Pancreas (tissue), 10 donors: ENCODE measurements at regions not wholly inside any gene's neighbourhood (a gene's known extent, or its start where the extent isn't known, plus 50 kb on each side); places are given as distances from the start of the nearest gene placed in this dataset.

ENCODE experiments used
- ATAC-seq, 4 donors: fragments of 200-7000 bp; cut with Tn5 transposase; one replicate each; pipeline versions ENCODE4 v1.8.0 to v1.9.1; 2020; ENCODE audit warnings: mild to moderate bottlenecking in 4 of 4, moderate library complexity in 4 of 4
- DNase-seq, 6 donors: peaks; one replicate each; pipeline ENCODE4 v3.0.0-alpha.2; 2020
- FAIRE-seq: peaks from 2 replicates; lab custom pipeline; 2012; peaks lifted over from hg19 to GRCh38; lab: Jason Lieb, UNC
- H3K27ac ChIP-seq, 4 donors: fragments of 200-600 bp; sonication (generic); 1 replicate in 3 of 4; 2 replicates in 1 of 4; pipeline versions ENCODE4 v1.5.0 to v1.8.0; 2020
- H3K27me3 ChIP-seq, 4 donors: fragments of 200-600 bp; one replicate each; pipeline ENCODE4 v1.8.0; 2021
- H3K36me3 ChIP-seq, 3 donors: fragments of 200-600 bp; sonication (generic) in 1 of 3; one replicate each; pipeline versions ENCODE4 v1.5.0 to v1.8.0; 2020 to 2021
- H3K4me1 ChIP-seq, 3 donors: fragments of 200-600 bp; one replicate each; pipeline ENCODE4 v1.8.0; 2021
- H3K4me3 ChIP-seq, 4 donors: fragments of 200-600 bp; sonication (generic) in 2 of 4; one replicate each; pipeline versions ENCODE4 v1.5.0 to v1.8.0; 2020 to 2021
- H3K9me3 ChIP-seq, 4 donors: fragments of 200-600 bp; one replicate each; pipeline ENCODE4 v1.8.0; 2021
- WGBS, 2 donors: extraction: QIAGEN DNeasy Blood & Tissue Kit; methylation state at CpG; one replicate each; pipeline ENCODE4 v1.1.7; 2013; 5-methylcytosine and 5-hydroxymethylcytosine counted together
- intact Hi-C, 3 donors: fragments of 100-400 bp; cut with DNase I; formaldehyde crosslinking; loops; one replicate each; pipeline versions ENCODE4 v1.11.1 to v1.14.2; 2022
- TF ChIP-seq, protein P1 (sequence below), 4 donors: fragments of 200-600 bp; sonication (generic) in 3 of 4; IDR thresholded peaks; one replicate each; pipeline versions ENCODE4 v1.5.0 to v1.8.0; 2021; ENCODE audit warnings: antibody characterized with exemption in 4 of 4
- donor health status: healthy with polysubstance abuse.
- donor health status: DM: no; HTN: no; CAD: no; lungs with moderate emphysema.
- donor health status: DM: no; HTN: no; CAD: no.
- donor health status: control.
- donor health status: control.
- donor health status: Bipolar disorder and iron deficiency.
- donor health status: DM: yes; HTN: yes; CAD: no.
- donor health status: DM: no; HTN: no; CAD: no.
- donor health status: DM: no; HTN: no; CAD: no.
- donor health status: DM: yes; HTN: yes; CAD: no.

DNA sequence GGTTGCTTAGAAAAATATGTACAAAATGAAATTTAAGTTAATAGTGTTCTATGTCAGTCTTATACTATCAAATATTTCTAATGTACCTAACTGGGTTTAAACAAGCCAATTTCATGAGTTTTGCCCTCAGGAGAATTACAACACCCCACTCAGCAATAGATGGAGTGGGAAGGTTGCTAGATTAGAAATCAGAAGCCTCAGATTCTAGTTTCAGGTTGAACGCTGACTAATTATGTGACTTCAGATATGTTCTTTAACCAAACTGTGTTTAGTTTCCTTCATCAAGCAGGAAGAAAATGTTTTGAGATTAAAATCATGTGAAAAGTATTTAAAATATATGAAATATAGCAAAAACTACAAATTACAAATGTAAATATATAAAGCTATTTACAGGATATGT, 133.8 kb upstream of the KCNH7 start:
- FAIRE-seq (no peak), ATAC-seq (no peak)
- TF ChIP-seq, protein P1, sequence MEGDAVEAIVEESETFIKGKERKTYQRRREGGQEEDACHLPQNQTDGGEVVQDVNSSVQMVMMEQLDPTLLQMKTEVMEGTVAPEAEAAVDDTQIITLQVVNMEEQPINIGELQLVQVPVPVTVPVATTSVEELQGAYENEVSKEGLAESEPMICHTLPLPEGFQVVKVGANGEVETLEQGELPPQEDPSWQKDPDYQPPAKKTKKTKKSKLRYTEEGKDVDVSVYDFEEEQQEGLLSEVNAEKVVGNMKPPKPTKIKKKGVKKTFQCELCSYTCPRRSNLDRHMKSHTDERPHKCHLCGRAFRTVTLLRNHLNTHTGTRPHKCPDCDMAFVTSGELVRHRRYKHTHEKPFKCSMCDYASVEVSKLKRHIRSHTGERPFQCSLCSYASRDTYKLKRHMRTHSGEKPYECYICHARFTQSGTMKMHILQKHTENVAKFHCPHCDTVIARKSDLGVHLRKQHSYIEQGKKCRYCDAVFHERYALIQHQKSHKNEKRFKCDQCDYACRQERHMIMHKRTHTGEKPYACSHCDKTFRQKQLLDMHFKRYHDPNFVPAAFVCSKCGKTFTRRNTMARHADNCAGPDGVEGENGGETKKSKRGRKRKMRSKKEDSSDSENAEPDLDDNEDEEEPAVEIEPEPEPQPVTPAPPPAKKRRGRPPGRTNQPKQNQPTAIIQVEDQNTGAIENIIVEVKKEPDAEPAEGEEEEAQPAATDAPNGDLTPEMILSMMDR (IDR thresholded peaks at IDR 0.05), result no peak

DNA sequence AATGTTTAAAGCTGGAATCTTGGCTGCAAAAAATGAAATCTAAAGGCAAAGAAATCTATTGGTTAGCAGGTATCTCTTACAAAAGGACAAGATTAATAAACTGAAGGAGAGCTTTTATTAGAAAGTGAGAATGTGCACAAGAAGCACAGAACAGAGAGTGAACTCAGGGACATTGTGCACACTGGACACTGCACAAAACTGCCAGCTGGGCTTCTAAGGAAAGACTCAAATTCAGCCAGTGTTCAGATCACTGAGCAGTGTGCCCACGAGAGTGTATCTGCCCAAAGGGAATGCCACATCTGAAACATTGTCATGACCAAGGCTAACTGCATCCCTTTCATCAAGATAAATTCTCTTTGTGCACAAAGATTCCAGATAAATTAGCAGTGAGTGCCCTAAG, 129.7 kb upstream of the KCNH7 start:
- no peak for ATAC-seq
- DNase-seq, result no peak
- Histone ChIP-seq H3K27me3 (no peaks in the 10 kb centered on the region), H3K4me3 (no peak overlapping the region), H3K9me3 (no peaks in the 10 kb centered on the region), H3K4me1 (no peaks in the 10 kb centered on the region), H3K36me3 (no peaks in the 10 kb centered on the region), H3K27ac (no peak overlapping the region)
- TF ChIP-seq, protein P1 (IDR thresholded peaks at IDR 0.05), result no peak
- WGBS, 2 donors, result 0% methylated on average over 1 of the region's 1 CpG
- no peak for FAIRE-seq
- intact Hi-C loops, result no loop called here

More for the DNA sequence above, 133.8 kb upstream of the KCNH7 start:
- intact Hi-C loops, result no loop called here
- Histone ChIP-seq H3K27me3 (no peaks in the 10 kb centered on the region), H3K4me1 (no peaks in the 10 kb centered on the region), H3K4me3 (no peak overlapping the region), H3K36me3 (no peaks in the 10 kb centered on the region), H3K27ac (no peak overlapping the region), H3K9me3 (no peaks in the 10 kb centered on the region)
- no peak for DNase-seq
- WGBS, 2 donors, result 77 to 93% methylated on average over 1 of the region's 1 CpG

DNA sequence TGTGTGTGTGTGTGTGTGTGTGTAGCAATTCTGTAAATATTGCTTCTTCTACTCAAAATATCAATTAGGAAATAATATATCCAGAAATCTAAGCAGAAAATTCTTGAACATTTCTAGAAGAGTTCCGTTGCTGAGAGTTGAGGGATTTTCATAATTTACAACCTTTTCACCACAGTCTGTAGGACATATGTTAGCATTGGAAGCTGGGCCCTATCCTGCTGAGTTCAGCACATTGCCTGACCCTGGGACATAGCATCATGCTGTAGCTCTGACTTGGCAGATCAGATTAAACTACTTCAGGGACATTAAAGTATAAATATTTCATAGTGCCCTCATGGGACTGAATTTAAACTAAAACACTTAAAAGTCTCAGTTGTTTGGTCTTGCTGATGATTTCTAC, 129.2 kb upstream of the KCNH7 start:
- TF ChIP-seq, protein P1 (IDR thresholded peaks at IDR 0.05), result no peak
- ATAC-seq (no peak), DNase-seq (no peak), FAIRE-seq (no peak)
- intact Hi-C loops, result no loop called here
- WGBS, 2 donors, result 68 to 72% methylated on average over 1 of the region's 1 CpG
- no peaks in the 10 kb centered on the region for H3K27me3 ChIP-seq
- H3K27ac ChIP-seq, result no peak overlapping the region
- no peak overlapping the region for H3K4me3 ChIP-seq
- no peaks in the 10 kb centered on the region for H3K9me3 ChIP-seq
- H3K36me3 ChIP-seq, result no peaks in the 10 kb centered on the region
- no peaks in the 10 kb centered on the region for H3K4me1 ChIP-seq

DNA sequence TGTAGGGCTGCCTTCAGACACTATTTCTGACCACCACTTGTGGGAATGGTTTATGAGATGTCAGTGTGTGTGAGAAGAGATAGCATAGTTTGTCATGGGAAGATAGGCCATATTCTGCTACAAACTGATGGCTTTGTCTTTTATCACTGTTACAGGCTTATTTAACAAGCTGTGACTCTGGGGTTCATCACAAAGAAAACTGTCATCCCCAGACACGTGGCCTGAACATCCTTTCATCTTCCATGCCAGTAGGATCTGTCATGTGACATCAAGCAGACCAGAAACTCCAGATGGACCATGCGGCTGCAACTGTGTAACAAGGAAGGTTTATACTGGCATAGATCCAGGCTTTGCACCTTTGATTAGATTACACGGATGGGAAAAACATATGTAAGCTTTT, 128.6 kb upstream of the KCNH7 start:
- TF ChIP-seq, protein P1 (IDR thresholded peaks at IDR 0.05), result no peak
- FAIRE-seq (no peak), ATAC-seq (no peak), DNase-seq (no peak)
- no peaks in the 10 kb centered on the region for H3K36me3 ChIP-seq
- H3K4me3 ChIP-seq, result no peak overlapping the region
- no peaks in the 10 kb centered on the region for H3K9me3 ChIP-seq
- H3K27me3 ChIP-seq, result no peaks in the 10 kb centered on the region
- no peak overlapping the region for H3K27ac ChIP-seq
- no peaks in the 10 kb centered on the region for H3K4me1 ChIP-seq
- WGBS, 2 donors, result 18 to 23% methylated on average over 3 of the region's 3 CpGs
- intact Hi-C loops, result no loop called here

DNA sequence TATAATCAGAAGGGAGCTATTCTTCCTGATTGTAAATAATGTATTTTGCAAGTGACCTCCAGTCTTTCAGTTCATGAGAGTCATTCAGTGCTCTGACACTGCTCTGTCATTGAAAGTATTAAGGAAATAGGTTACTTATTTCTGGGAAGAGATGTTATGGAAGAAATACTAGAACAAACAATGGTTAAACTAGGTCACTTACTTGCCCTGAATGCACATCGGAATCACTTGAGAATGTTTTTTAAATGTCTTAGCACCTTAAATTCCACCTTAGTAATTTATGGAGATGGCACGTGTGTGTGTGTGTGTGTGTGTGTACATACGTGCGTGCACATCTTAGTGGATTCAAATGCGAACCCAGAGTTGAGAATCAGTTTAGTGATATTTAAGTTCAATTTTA, 126.6 kb upstream of the KCNH7 start:
- TF ChIP-seq, protein P1 (IDR thresholded peaks at IDR 0.05), result no peak
- Histone ChIP-seq H3K4me3 (no peak overlapping the region), H3K27ac (no peak overlapping the region), H3K9me3 (no peaks in the 10 kb centered on the region), H3K4me1 (no peaks in the 10 kb centered on the region), H3K27me3 (no peaks in the 10 kb centered on the region), H3K36me3 (no peaks in the 10 kb centered on the region)
- intact Hi-C loops, result no loop called here
- ATAC-seq (no peak), DNase-seq (no peak), FAIRE-seq (no peak)
- WGBS, 2 donors, result 65 to 68% methylated on average over 5 of the region's 5 CpGs
